H9 (cell line): ENCODE measurements at regions not wholly inside any gene's neighbourhood (a gene's known extent, or its start where the extent isn't known, plus 50 kb on each side); places are given as distances from the start of the nearest gene placed in this dataset.

Source experiments
- DNase-seq: peaks from one replicate; pipeline ENCODE4 v3.0.0-alpha.2; 2017
- H2AFZ ChIP-seq: one replicate; pipeline ENCODE4 v1.6.1; 2013; ENCODE audit warnings: mild to moderate bottlenecking, low read length, control low read depth, moderate library complexity
- H2AK5ac ChIP-seq: 2 replicates; pipeline ENCODE4 v1.6.1; 2013; ENCODE audit warnings: low read length, control low read depth, mixed read lengths; ENCODE audit not compliant: insufficient read length
- H2BK120ac ChIP-seq: one replicate; pipeline ENCODE4 v1.6.1; 2013; ENCODE audit warnings: low read depth, mild to moderate bottlenecking, low read length, control low read depth, inconsistent platforms; ENCODE audit not compliant: poor library complexity, severe bottlenecking
- H2BK12ac ChIP-seq: 2 replicates; pipeline ENCODE4 v1.6.1; 2013; ENCODE audit warnings: low read length, control low read depth, mixed read lengths, low read depth; ENCODE audit not compliant: insufficient read length
- H2BK15ac ChIP-seq: 2 replicates; pipeline ENCODE4 v1.6.1; 2013; ENCODE audit warnings: low read depth, low read length, control low read depth
- H2BK20ac ChIP-seq: one replicate; pipeline ENCODE4 v1.6.1; 2013; ENCODE audit warnings: low read depth, mild to moderate bottlenecking, low read length, control low read depth, inconsistent platforms; ENCODE audit not compliant: poor library complexity, severe bottlenecking
- H2BK5ac ChIP-seq: 2 replicates; pipeline ENCODE4 v1.6.1; 2013; ENCODE audit warnings: low read length, control low read depth, mixed read lengths; ENCODE audit not compliant: insufficient read length
- H3K14ac ChIP-seq: 2 replicates; pipeline ENCODE4 v1.6.1; 2013; ENCODE audit warnings: low read length, control low read depth; ENCODE audit not compliant: insufficient read depth
- H3K18ac ChIP-seq: 2 replicates; pipeline ENCODE4 v1.6.1; 2013; ENCODE audit warnings: low read depth, mild to moderate bottlenecking, mixed read lengths, low read length, control low read depth; ENCODE audit not compliant: insufficient read length
- H3K23ac ChIP-seq: 2 replicates; pipeline ENCODE4 v1.6.1; 2013; ENCODE audit warnings: low read length, control low read depth, mixed read lengths, low read depth; ENCODE audit not compliant: insufficient read length
- H3K23me2 ChIP-seq: 2 replicates; pipeline ENCODE4 v1.6.1; 2013; ENCODE audit warnings: low read depth, mild to moderate bottlenecking, mixed read lengths, low read length, control low read depth; ENCODE audit not compliant: insufficient read length, poor library complexity, severe bottlenecking
- H3K27ac ChIP-seq: 2 replicates; pipeline ENCODE4 v1.5.1; 2013; ENCODE audit warnings: low read length, control low read depth, mixed read lengths, low read depth; ENCODE audit not compliant: insufficient read length
- H3K27me3 ChIP-seq: 2 replicates; pipeline ENCODE4 v1.6.1; 2013; ENCODE audit warnings: low read length, control low read depth, inconsistent platforms; ENCODE audit not compliant: insufficient read depth
- H3K4ac ChIP-seq: 2 replicates; pipeline ENCODE4 v1.6.1; 2013; ENCODE audit warnings: low read depth, mild to moderate bottlenecking, control low read depth, inconsistent platforms, low read length, moderate library complexity
- H3K4me1 ChIP-seq: 2 replicates; pipeline ENCODE4 v1.6.1; 2013; ENCODE audit warnings: low read length, control low read depth, inconsistent platforms; ENCODE audit not compliant: insufficient read depth
- H3K4me2 ChIP-seq: 2 replicates; pipeline ENCODE4 v1.6.1; 2013; ENCODE audit warnings: low read length, control low read depth, mixed read lengths; ENCODE audit not compliant: insufficient read length, insufficient read depth
- H3K56ac ChIP-seq: 2 replicates; pipeline ENCODE4 v1.6.1; 2013; ENCODE audit warnings: low read depth, mild to moderate bottlenecking, mixed read lengths, low read length, control low read depth; ENCODE audit not compliant: insufficient read length
- H3K79me1 ChIP-seq: 2 replicates; pipeline ENCODE4 v1.6.1; 2013; ENCODE audit warnings: low read depth, mild to moderate bottlenecking, moderate library complexity, low read length, control low read depth, inconsistent platforms; ENCODE audit not compliant: insufficient read depth, poor library complexity, severe bottlenecking
- H3K79me2 ChIP-seq: 2 replicates; pipeline ENCODE4 v1.6.1; 2013; ENCODE audit warnings: low read length, control low read depth, inconsistent platforms; ENCODE audit not compliant: insufficient read depth
- H3K9ac ChIP-seq: 2 replicates; pipeline ENCODE4 v1.6.1; 2013; ENCODE audit warnings: low read length, control low read depth, mixed read lengths; ENCODE audit not compliant: insufficient read length; ENCODE audit errors: extremely low read depth
- H3K9me3 ChIP-seq: one replicate; pipeline ENCODE4 v1.6.1; 2013; ENCODE audit warnings: low read depth, low read length, inconsistent platforms; ENCODE audit not compliant: control insufficient read depth
- H3T11ph ChIP-seq: one replicate; pipeline ENCODE4 v1.6.1; 2013; ENCODE audit warnings: mild to moderate bottlenecking, low read length, control low read depth, inconsistent platforms
- H4K20me1 ChIP-seq: one replicate; pipeline ENCODE4 v1.6.1; 2013; ENCODE audit not compliant: control insufficient read depth, insufficient read length, insufficient read depth
- H4K5ac ChIP-seq: 2 replicates; pipeline ENCODE4 v1.6.1; 2013; ENCODE audit warnings: low read depth, mild to moderate bottlenecking, mixed read lengths, low read length, control low read depth; ENCODE audit not compliant: insufficient read length
- H4K8ac ChIP-seq: replicated peaks from 2 replicates; pipeline ENCODE4 v1.6.1; 2013; ENCODE audit warnings: low read length, control low read depth, mixed read lengths, low read depth; ENCODE audit not compliant: insufficient read length
- H4K91ac ChIP-seq: 2 replicates; pipeline ENCODE4 v1.6.1; 2013; ENCODE audit warnings: low read depth, mild to moderate bottlenecking, moderate library complexity, mixed read lengths, low read length, control low read depth; ENCODE audit not compliant: insufficient read length
- H3K27ac Mint-ChIP-seq, 3 experiments: 2 replicates in 2 of 3; 3 replicates in 1 of 3; pipeline ENCODE4 v1.8.0; 2020 to 2021; ENCODE audit warnings: mixed read lengths in 3 of 3, mild to moderate bottlenecking in 1 of 3, moderate library complexity in 1 of 3
- H3K27me3 Mint-ChIP-seq: 2 replicates; pipeline ENCODE4 v1.8.0; 2021; ENCODE audit warnings: low read depth, mild to moderate bottlenecking, moderate library complexity, mixed read lengths
- H3K36me3 Mint-ChIP-seq, 3 experiments: 2 replicates in 2 of 3; 3 replicates in 1 of 3; pipeline ENCODE4 v1.8.0; 2020 to 2021; ENCODE audit warnings: low read depth in 3 of 3, mixed read lengths in 3 of 3; ENCODE audit not compliant: insufficient read depth in 1 of 3
- H3K4me1 Mint-ChIP-seq, 2 experiments: 2 replicates each; pipeline ENCODE4 v1.8.0; 2020; ENCODE audit warnings: mixed read lengths in 2 of 2
- H3K4me3 Mint-ChIP-seq, 2 experiments: 2 replicates in 1 of 2; 3 replicates in 1 of 2; pipeline ENCODE4 v1.8.0; 2020 to 2021; ENCODE audit warnings: mild to moderate bottlenecking in 2 of 2, mixed read lengths in 2 of 2, moderate library complexity in 1 of 2
- H3K9me3 Mint-ChIP-seq, 2 experiments: 2 replicates in 1 of 2; 3 replicates in 1 of 2; pipeline ENCODE4 v1.8.0; 2020; ENCODE audit warnings: mild to moderate bottlenecking in 2 of 2, mixed read lengths in 2 of 2, moderate library complexity in 1 of 2
- CTCF ChIP-seq: fragments of 200-600 bp; sonication (generic); conservative IDR thresholded peaks from 3 replicates; pipeline ENCODE4 v1.8.0; 2021; ENCODE audit warnings: antibody characterized with exemption, mild to moderate bottlenecking
- WGBS: extraction: QIAGEN DNeasy Blood & Tissue Kit; methylation state at CpG from one replicate; pipeline ENCODE4 v1.1.7; 2013; ENCODE audit warnings: missing lambda C conversion rate, low lambda C conversion rate, mixed read lengths; ENCODE audit not compliant: insufficient read length; ENCODE audit errors: extremely low coverage; 5-methylcytosine and 5-hydroxymethylcytosine counted together

GRCh38 chr3:181086011-181086410 lies 96.5 kb upstream of the DNAJC19 start:
- no CpG with 5 or more reads among the region's 6 CpGs for WGBS
- peaks cover under 1 to 4% of the 10 kb centered on the region in 2 experiments; a peak in 3 of 5 replicates for H3K9me3 Mint-ChIP-seq
- H2BK20ac ChIP-seq, result no peak overlapping the region
- H3K9me3 ChIP-seq, result no peaks in the 10 kb centered on the region
- no peak overlapping the region for H3K56ac ChIP-seq
- peaks cover 5% of the 10 kb centered on the region for H4K20me1 ChIP-seq
- H3K79me1 ChIP-seq, result no peaks in the 10 kb centered on the region
- no peak overlapping the region for H3K4me2 ChIP-seq
- no peaks in the 10 kb centered on the region for H3K27me3 Mint-ChIP-seq
- no peak for TF ChIP-seq CTCF
- no peak overlapping the region for H2BK12ac ChIP-seq
- no peak overlapping the region for H4K91ac ChIP-seq
- H3K9ac ChIP-seq, result no peak overlapping the region
- no peak overlapping the region for H3K27ac ChIP-seq
- H2BK15ac ChIP-seq, result no peak overlapping the region
- no peaks in the 10 kb centered on the region for H3K27me3 ChIP-seq
- H2BK120ac ChIP-seq, result no peak overlapping the region
- H3K4me1 Mint-ChIP-seq, result no peaks in the 10 kb centered on the region; a peak in 1 of 4 replicates
- H3K79me2 ChIP-seq, result no peaks in the 10 kb centered on the region
- no peaks in the 10 kb centered on the region; a peak in 1 of 7 replicates for H3K36me3 Mint-ChIP-seq
- no peak overlapping the region for H4K5ac ChIP-seq
- H3K23ac ChIP-seq, result no peak overlapping the region
- H3K4me3 Mint-ChIP-seq, result no peak overlapping the region
- H3K18ac ChIP-seq, result no peak overlapping the region
- no peak overlapping the region for H2AFZ ChIP-seq
- H3K23me2 ChIP-seq, result no peaks in the 10 kb centered on the region
- DNase-seq, result no peak
- H4K8ac ChIP-seq, result no peak overlapping the region
- H3K4me1 ChIP-seq, result no peaks in the 10 kb centered on the region
- no peak overlapping the region for H3K27ac Mint-ChIP-seq
- no peak overlapping the region for H3K14ac ChIP-seq
- no peak overlapping the region for H3T11ph ChIP-seq
- H3K4ac ChIP-seq, result no peak overlapping the region
- H2BK5ac ChIP-seq, result no peak overlapping the region
- no peak overlapping the region for H2AK5ac ChIP-seq
